Activated T-cell treated with anti-CD3 and anti-CD28 coated beads, Interleukin-2, amount 50 U/mL, for 4 hours (primary cell): ENCODE measurements at regions not wholly inside any gene's neighbourhood (a gene's known extent, or its start where the extent isn't known, plus 50 kb on each side); places are given as distances from the start of the nearest gene placed in this dataset.

Experiments
- ATAC-seq, 2 donors: fragments of 200-7000 bp; cut with Tn5 transposase; one replicate each; pipeline ENCODE4 v1.10.0; 2021
- DNase-seq: peaks from one replicate; pipeline ENCODE4 v3.0.0-alpha.2; 2020
- H3K27me3 Mint-ChIP-seq: one replicate; pipeline ENCODE4 v1.8.0; 2021; ENCODE audit warnings: low read depth, mixed read lengths
- H3K36me3 Mint-ChIP-seq: one replicate; pipeline ENCODE4 v1.8.0; 2022; ENCODE audit warnings: mixed read lengths; ENCODE audit not compliant: insufficient read depth
- H3K4me1 Mint-ChIP-seq: one replicate; pipeline ENCODE4 v1.8.0; 2021; ENCODE audit warnings: low read depth, mixed read lengths
- H3K4me3 Mint-ChIP-seq: one replicate; pipeline ENCODE4 v1.8.0; 2021; ENCODE audit warnings: mild to moderate bottlenecking, moderate library complexity, mixed read lengths
- H3K9me3 Mint-ChIP-seq: one replicate; pipeline ENCODE4 v1.8.0; 2021; ENCODE audit warnings: mixed read lengths

GRCh38 chr6:104365451-104366234 lies 494.1 kb downstream of the HACE1 start:
- no peaks in the 10 kb centered on the region for H3K4me1 Mint-ChIP-seq
- no peaks in the 10 kb centered on the region for H3K9me3 Mint-ChIP-seq
- no peaks in the 10 kb centered on the region for H3K36me3 Mint-ChIP-seq
- no peak overlapping the region for H3K4me3 Mint-ChIP-seq
- DNase-seq (no peak), ATAC-seq (no peak)
- no peaks in the 10 kb centered on the region for H3K27me3 Mint-ChIP-seq

GRCh38 chr6:104357928-104358327 lies 501.8 kb downstream of the HACE1 start:
- Mint-ChIP-seq H3K27me3 (no peaks in the 10 kb centered on the region), H3K4me1 (no peaks in the 10 kb centered on the region), H3K9me3 (no peaks in the 10 kb centered on the region), H3K36me3 (no peaks in the 10 kb centered on the region), H3K4me3 (no peak overlapping the region)
- no peak for DNase-seq
- no peak for ATAC-seq

DNA sequence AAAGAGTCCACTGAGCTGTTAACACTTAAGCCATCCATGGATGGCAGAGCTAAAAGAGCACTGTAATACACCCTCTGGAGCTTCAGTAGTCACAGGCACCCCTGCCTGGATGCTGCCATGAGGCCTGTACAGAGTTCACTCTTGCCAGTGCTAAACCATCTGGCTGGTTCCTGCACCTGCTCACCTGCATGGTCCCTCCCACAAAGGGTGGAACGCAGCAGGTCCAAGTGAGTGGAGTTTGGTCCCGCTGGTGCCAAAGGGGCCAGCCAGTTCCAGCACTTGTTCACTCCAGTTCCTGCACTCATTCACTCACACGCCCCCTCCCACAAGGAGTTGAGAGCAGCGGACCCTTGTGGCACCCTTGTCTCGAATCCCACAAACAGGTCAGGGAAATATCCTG lies 503.5 kb downstream of the HACE1 start:
- H3K9me3 Mint-ChIP-seq: no peaks in the 10 kb centered on the region
- no peaks in the 10 kb centered on the region for H3K36me3 Mint-ChIP-seq
- H3K27me3 Mint-ChIP-seq: no peaks in the 10 kb centered on the region
- DNase-seq: no peak
- H3K4me1 Mint-ChIP-seq: no peaks in the 10 kb centered on the region
- H3K4me3 Mint-ChIP-seq: no peak overlapping the region
- no peak for ATAC-seq

- Mint-ChIP-seq H3K9me3 (peaks cover 4% of the 10 kb centered on the region), H3K36me3 (no peaks in the 10 kb centered on the region), H3K4me3 (no peak overlapping the region), H3K4me1 (no peaks in the 10 kb centered on the region), H3K27me3 (no peaks in the 10 kb centered on the region)
- no peak for DNase-seq
- no peak for ATAC-seq
Measured at GRCh38 chr6:104349191-104349590, 510.5 kb downstream of the HACE1 start.

DNA sequence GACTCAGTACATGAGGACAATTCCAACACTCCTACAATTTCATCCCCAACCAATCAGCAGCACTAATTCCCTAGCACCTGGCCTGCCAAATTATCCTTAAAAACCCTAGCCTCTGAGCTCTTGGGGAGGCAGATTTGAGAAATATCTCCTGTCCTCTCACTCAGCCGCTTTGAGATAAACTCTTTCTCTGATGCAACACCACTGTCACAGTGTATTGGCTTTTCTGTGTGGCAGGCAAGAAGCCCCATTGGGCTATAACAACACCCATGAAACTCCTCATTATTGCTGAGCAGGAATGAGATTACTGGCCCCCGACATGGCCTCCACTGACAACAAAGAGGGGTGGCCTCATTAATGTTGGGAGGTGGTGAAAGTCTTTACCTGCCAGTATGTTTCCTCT lies 515.5 kb downstream of the HACE1 start:
- no peak for ATAC-seq
- H3K4me3 Mint-ChIP-seq: no peak overlapping the region
- H3K4me1 Mint-ChIP-seq: no peaks in the 10 kb centered on the region
- H3K36me3 Mint-ChIP-seq: no peaks in the 10 kb centered on the region
- H3K9me3 Mint-ChIP-seq: peaks cover 4% of the 10 kb centered on the region
- no peak for DNase-seq
- no peaks in the 10 kb centered on the region for H3K27me3 Mint-ChIP-seq

- ATAC-seq (no peak), DNase-seq (no peak)
- Mint-ChIP-seq H3K36me3 (no peaks in the 10 kb centered on the region), H3K27me3 (no peaks in the 10 kb centered on the region), H3K4me1 (no peaks in the 10 kb centered on the region), H3K9me3 (no peaks in the 10 kb centered on the region), H3K4me3 (no peak overlapping the region)
Measured at GRCh38 chr6:104332364-104332763, 527.4 kb downstream of the HACE1 start.

DNA sequence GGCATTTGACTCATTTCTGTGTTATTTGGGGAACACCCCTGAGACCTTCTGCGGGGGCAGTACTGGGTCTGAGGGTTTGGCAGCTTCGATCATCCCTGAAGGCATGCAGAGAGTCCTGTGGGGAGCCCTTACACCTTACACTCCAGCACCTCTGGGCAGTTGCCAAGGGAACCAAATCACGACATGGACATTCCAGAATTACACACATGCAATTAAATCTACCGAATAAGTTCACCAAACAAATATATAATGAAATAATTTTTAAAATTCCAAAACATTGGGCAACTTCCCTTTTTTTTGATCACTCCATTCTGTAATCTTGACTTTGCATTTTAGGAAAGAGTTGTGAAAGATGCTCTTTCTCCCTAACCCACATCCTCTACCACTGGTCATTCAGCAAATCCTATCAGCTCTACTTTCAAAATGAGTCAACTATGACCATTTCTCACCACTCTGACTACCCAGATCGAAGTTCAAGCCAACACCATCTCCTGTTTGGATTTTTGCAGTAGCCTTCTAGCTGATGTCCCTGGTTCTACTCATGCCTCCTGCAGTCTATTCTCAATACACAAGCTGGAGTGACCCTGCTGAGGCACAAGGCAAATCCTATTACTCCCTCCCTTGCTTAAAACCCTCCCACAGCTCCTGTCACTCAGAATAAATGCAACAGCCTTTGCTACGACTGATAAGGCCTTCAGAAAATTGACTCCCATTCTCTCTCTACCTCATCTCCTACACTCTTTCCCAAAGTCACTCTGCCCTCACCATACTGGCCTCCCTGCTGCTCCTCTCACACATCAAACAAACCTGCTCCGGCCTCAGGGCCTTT lies 533.3 kb downstream of the HACE1 start:
- ATAC-seq (no peak), DNase-seq (no peak)
- Mint-ChIP-seq H3K9me3 (no peaks in the 10 kb centered on the region), H3K4me1 (no peaks in the 10 kb centered on the region), H3K27me3 (no peaks in the 10 kb centered on the region), H3K36me3 (no peaks in the 10 kb centered on the region), H3K4me3 (no peak overlapping the region)

DNA sequence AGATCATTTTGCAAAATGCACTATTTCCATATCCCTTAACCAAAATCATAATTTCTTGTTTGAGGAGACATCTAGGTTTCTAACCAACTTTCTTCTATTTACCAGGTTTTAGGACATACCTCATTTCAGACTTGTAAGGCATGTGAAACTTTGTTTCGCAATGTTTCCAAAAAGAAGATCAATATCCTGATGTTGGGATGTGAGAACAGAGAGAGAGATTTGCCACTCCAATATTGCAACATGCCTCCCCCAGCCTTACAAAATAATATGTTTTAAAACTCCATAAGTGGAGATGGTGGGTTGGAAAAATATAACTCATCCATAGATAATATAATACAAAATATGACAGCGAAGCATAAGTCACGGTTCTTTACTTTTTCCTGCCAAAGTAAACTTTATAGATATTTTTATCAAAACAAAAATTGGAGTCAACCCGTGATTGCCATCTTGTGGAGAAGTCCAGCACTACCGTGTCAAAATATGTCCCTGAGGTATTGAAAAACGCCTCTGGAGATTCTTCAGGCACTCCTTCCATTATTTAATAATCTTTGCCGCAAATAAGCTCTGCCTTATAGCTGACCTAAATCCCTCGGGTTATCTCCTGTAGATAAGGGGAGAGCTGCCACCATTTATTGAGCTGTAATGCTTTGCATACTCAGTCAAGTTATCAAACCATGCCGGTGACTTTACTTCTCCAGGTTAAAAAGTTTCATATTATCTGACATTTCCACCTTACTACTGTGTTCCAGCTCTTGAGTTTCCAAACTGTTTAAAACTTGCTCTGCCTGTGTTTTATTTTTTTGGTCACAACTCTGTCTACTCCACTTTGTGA lies 534.2 kb downstream of the HACE1 start:
- Mint-ChIP-seq H3K4me1 (no peaks in the 10 kb centered on the region), H3K9me3 (no peaks in the 10 kb centered on the region), H3K27me3 (no peaks in the 10 kb centered on the region), H3K36me3 (no peaks in the 10 kb centered on the region), H3K4me3 (no peak overlapping the region)
- no peak for ATAC-seq
- DNase-seq: no peak

GRCh38 chr6:104324301-104324700 lies 535.4 kb downstream of the HACE1 start:
- H3K9me3 Mint-ChIP-seq: no peaks in the 10 kb centered on the region
- no peak for DNase-seq
- H3K4me3 Mint-ChIP-seq: no peak overlapping the region
- no peaks in the 10 kb centered on the region for H3K27me3 Mint-ChIP-seq
- no peak for ATAC-seq
- H3K36me3 Mint-ChIP-seq: no peaks in the 10 kb centered on the region
- no peaks in the 10 kb centered on the region for H3K4me1 Mint-ChIP-seq

GRCh38 chr6:104322841-104323240 lies 536.9 kb downstream of the HACE1 start:
- no peak for ATAC-seq
- no peak for DNase-seq
- Mint-ChIP-seq H3K9me3 (no peaks in the 10 kb centered on the region), H3K4me3 (no peak overlapping the region), H3K27me3 (no peaks in the 10 kb centered on the region), H3K36me3 (no peaks in the 10 kb centered on the region), H3K4me1 (no peaks in the 10 kb centered on the region)

DNA sequence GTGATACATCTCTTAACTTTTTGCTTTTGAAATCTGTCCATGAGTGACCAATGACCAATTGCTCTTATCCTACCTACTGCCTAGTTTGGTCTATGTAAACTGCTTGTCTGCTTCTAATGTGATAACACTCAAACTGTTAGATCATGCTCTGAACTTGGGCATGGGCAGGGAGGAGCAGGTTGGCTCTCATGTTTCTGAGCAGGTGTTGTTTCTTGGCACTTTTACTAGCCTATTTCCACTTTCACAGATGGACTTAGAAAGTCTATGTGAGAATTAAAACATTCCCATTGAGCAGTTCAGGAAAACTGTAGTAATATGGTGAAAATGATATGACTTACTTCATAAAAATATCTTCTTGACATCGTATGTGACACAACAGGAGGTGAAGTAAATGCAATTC lies 538.4 kb downstream of the HACE1 start:
- no peaks in the 10 kb centered on the region for H3K9me3 Mint-ChIP-seq
- H3K4me1 Mint-ChIP-seq: no peaks in the 10 kb centered on the region
- ATAC-seq (no peak), DNase-seq (no peak)
- H3K4me3 Mint-ChIP-seq: no peak overlapping the region
- no peaks in the 10 kb centered on the region for H3K36me3 Mint-ChIP-seq
- no peaks in the 10 kb centered on the region for H3K27me3 Mint-ChIP-seq

GRCh38 chr6:104320896-104321295 lies 538.8 kb downstream of the HACE1 start:
- no peaks in the 10 kb centered on the region for H3K4me1 Mint-ChIP-seq
- no peak for DNase-seq
- no peaks in the 10 kb centered on the region for H3K27me3 Mint-ChIP-seq
- no peaks in the 10 kb centered on the region for H3K36me3 Mint-ChIP-seq
- ATAC-seq: no peak
- no peaks in the 10 kb centered on the region for H3K9me3 Mint-ChIP-seq
- H3K4me3 Mint-ChIP-seq: no peak overlapping the region

DNA sequence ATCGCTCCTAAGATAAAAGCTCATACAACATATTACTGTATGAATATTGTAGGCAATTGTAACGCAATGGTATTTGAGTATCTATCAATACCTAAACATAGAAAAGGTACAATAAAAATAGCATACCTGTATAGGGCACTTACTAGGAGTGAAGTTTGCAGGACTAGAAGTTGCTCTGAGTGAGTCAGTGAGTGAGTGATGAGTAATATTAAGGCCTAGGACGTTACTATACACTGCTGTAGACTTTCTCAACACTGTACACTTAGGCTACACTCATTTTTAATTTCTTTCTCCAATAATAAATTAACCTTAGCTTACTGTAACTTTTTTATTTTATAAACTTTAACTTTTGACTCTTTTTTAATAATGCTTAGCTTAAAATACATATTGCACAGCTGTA lies 546.9 kb downstream of the HACE1 start:
- H3K9me3 Mint-ChIP-seq: no peaks in the 10 kb centered on the region
- no peaks in the 10 kb centered on the region for H3K36me3 Mint-ChIP-seq
- no peaks in the 10 kb centered on the region for H3K4me1 Mint-ChIP-seq
- DNase-seq (no peak), ATAC-seq (no peak)
- H3K4me3 Mint-ChIP-seq: no peak overlapping the region
- H3K27me3 Mint-ChIP-seq: no peaks in the 10 kb centered on the region

- no peak for DNase-seq
- H3K36me3 Mint-ChIP-seq: no peaks in the 10 kb centered on the region
- no peaks in the 10 kb centered on the region for H3K27me3 Mint-ChIP-seq
- no peak for ATAC-seq
- H3K9me3 Mint-ChIP-seq: no peaks in the 10 kb centered on the region
- no peak overlapping the region for H3K4me3 Mint-ChIP-seq
- H3K4me1 Mint-ChIP-seq: no peaks in the 10 kb centered on the region
Measured at GRCh38 chr6:104306211-104306610, 553.5 kb downstream of the HACE1 start.
